SIG-M5 treated with dmso at 0.1 percent for 504 hours (cell line): ENCODE measurements at regions not wholly inside any gene's neighbourhood (a gene's known extent, or its start where the extent isn't known, plus 50 kb on each side); places are given as distances from the start of the nearest gene placed in this dataset.
"Not testable (repeated sequence)": the region's sequence is repeated elsewhere in the genome, so short reads cannot be mapped to it uniquely, and the experiment has no call there.

ENCODE experiments used
- DNase-seq: peaks from one replicate; lab custom pipeline; 2025; ENCODE audit not compliant: unreplicated experiment; lab: John Stamatoyannopoulos, UW

- no peak for DNase-seq
Observed at GRCh38 chr15:67918205-67918861, 78.5 kb upstream of the RNU6-1 start.

- DNase-seq, result no peak
Observed at GRCh38 chr15:67920524-67921240, 80.8 kb upstream of the RNU6-1 start.

- DNase-seq, result no peak
Observed at GRCh38 chr15:67922106-67922675, 82.3 kb upstream of the RNU6-1 start.

GRCh38 chr15:67922971-67923945 lies 83.4 kb upstream of the RNU6-1 start:
- no peak for DNase-seq

- no peak for DNase-seq
Observed at GRCh38 chr15:67924359-67924974, 84.6 kb upstream of the RNU6-1 start.

- no peak for DNase-seq
Observed at GRCh38 chr15:67925182-67925581, 85.3 kb upstream of the RNU6-1 start.

GRCh38 chr15:67927501-67928168 lies 87.8 kb upstream of the RNU6-1 start:
- DNase-seq, result no peak

- DNase-seq, result no peak
Observed at GRCh38 chr15:67928666-67929065, 88.8 kb upstream of the RNU6-1 start.

GRCh38 chr15:67930720-67931119 lies 90.9 kb upstream of the RNU6-1 start:
- no peak for DNase-seq

- DNase-seq, result no peak
Observed at GRCh38 chr15:67931861-67932260, 92.0 kb upstream of the RNU6-1 start.

GRCh38 chr15:67934126-67934525 lies 94.3 kb upstream of the RNU6-1 start:
- not testable (repeated sequence) for DNase-seq

GRCh38 chr15:67935244-67935643 lies 95.4 kb upstream of the RNU6-1 start:
- DNase-seq, result no peak

GRCh38 chr15:67936258-67936657 lies 96.4 kb upstream of the RNU6-1 start:
- DNase-seq, result no peak

GRCh38 chr15:67937153-67937761 lies 97.4 kb upstream of the RNU6-1 start:
- no peak for DNase-seq

GRCh38 chr15:67939179-67939578 lies 99.3 kb upstream of the RNU6-1 start:
- DNase-seq, result not testable (repeated sequence)

- not testable (repeated sequence) for DNase-seq
Observed at GRCh38 chr15:67939588-67940323, 99.9 kb upstream of the RNU6-1 start.

GRCh38 chr15:67940324-67940719 lies 100.5 kb upstream of the RNU6-1 start:
- no peak for DNase-seq

GRCh38 chr15:67941648-67942310 lies 101.9 kb upstream of the RNU6-1 start:
- DNase-seq, result no peak

GRCh38 chr15:67943475-67943874 lies 103.6 kb upstream of the RNU6-1 start:
- DNase-seq, result no peak
